ENCODE measurements at regions not wholly inside any gene's neighbourhood (a gene's known extent, or its start where the extent isn't known, plus 50 kb on each side); places are given as distances from the start of the nearest gene placed in this dataset.

DNA sequence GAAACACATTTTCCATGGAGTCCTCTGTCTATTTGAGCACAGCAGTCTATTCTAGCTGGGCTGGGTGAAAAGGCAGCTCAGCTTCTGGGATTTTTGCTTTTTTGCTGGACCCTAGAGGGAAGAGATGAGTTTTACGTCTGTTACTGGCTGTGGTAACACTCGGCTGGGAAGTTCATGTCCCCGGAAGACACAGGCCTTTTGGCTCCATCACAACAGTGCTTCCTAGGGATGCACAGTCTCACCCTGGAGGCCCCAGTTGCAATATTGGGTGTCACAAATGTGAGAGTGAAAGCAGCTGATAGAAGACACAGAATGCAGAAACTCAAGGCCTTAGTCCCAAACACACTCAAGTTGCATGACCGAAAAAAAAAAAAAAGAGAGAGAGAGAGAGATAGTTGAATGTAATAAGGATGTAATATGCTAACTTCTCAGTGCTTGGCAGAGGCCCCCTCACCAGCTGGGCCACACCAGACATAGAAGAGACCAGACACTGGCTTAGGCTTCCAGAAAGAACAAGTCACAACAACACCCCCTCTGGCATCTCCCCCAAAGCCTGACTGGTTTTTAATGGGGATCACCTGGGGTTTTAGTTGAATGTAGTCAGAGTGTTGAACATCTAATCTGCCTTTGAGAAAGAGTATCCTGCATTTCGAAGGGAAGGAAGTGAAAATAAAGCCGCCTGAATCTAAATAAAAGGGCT, 545.4 kb upstream of the FZD8 start:
- TF ChIP-seq, protein P1, sequence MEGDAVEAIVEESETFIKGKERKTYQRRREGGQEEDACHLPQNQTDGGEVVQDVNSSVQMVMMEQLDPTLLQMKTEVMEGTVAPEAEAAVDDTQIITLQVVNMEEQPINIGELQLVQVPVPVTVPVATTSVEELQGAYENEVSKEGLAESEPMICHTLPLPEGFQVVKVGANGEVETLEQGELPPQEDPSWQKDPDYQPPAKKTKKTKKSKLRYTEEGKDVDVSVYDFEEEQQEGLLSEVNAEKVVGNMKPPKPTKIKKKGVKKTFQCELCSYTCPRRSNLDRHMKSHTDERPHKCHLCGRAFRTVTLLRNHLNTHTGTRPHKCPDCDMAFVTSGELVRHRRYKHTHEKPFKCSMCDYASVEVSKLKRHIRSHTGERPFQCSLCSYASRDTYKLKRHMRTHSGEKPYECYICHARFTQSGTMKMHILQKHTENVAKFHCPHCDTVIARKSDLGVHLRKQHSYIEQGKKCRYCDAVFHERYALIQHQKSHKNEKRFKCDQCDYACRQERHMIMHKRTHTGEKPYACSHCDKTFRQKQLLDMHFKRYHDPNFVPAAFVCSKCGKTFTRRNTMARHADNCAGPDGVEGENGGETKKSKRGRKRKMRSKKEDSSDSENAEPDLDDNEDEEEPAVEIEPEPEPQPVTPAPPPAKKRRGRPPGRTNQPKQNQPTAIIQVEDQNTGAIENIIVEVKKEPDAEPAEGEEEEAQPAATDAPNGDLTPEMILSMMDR (IDR thresholded peaks at IDR 0.05) = no peak
- no peak for TF ChIP-seq POLR2A (IDR thresholded peaks at IDR 0.05)
- peaks cover 0 to 3% (median 0%) of the 10 kb centered on the region in 4 donors for H3K9me3 ChIP-seq
- no peaks in the 10 kb centered on the region for H3K36me3 ChIP-seq
- no peak overlapping the region for H3K27ac ChIP-seq
- no peaks in the 10 kb centered on the region for H3K27me3 ChIP-seq
- H3K4me1 ChIP-seq = no peaks in the 10 kb centered on the region
- DNase-seq = no peak
- no peak overlapping the region for H3K4me3 ChIP-seq

DNA sequence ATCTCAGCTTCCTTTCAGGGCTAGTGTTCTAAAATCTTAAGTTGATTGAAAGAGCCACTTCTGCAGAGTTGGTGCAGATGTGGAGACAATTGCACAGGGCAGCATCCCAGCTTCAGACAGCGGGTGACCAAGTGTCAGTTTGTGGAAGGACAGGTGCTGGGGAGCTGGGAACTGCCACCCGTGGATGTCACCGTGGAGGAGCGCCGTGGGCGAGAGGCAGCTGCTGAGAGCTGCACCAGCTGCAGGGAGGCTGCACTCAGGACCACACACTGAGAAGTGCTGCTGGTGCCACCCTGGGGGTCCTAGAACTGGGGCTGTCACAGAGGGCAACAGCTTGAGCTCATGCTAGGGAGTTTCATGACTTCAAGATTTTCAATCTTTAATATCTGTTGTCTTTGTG, 543.0 kb upstream of the FZD8 start:
- Histone ChIP-seq H3K27me3 (no peaks in the 10 kb centered on the region), H3K4me1 (no peaks in the 10 kb centered on the region), H3K36me3 (no peaks in the 10 kb centered on the region), H3K4me3 (no peak overlapping the region), H3K27ac (no peak overlapping the region), H3K9me3 (no peaks in the 10 kb centered on the region)
- no peak for TF ChIP-seq POLR2A (IDR thresholded peaks at IDR 0.05)
- TF ChIP-seq, protein P1 (IDR thresholded peaks at IDR 0.05) = no peak
- no peak for DNase-seq

DNA sequence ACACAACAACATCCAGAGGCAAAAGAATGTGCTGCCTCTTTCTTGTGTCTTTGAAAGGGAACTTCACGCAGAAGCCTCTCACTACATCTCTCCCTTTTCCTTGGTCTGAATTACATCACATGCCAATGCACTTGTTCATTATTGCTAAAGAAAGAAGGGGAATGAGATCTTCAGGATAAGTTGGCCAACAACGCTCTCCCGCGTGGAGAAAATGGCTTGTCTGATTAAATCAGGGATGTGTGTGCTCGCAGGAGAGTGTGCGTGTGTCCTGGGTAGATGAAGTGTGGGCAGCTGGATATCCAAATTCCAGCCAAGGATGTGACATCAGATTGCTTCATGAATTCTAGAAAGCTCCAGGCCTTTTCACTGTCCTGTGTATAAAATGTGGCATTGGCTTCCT, 541.6 kb upstream of the FZD8 start:
- TF ChIP-seq, protein P1 (IDR thresholded peaks at IDR 0.05) = no peak
- no peak for TF ChIP-seq POLR2A (IDR thresholded peaks at IDR 0.05)
- no peaks in the 10 kb centered on the region for H3K4me1 ChIP-seq
- H3K4me3 ChIP-seq = no peak overlapping the region
- H3K27me3 ChIP-seq = no peaks in the 10 kb centered on the region
- H3K27ac ChIP-seq = no peak overlapping the region
- no peaks in the 10 kb centered on the region for H3K9me3 ChIP-seq
- no peak for DNase-seq
- H3K36me3 ChIP-seq = no peaks in the 10 kb centered on the region

DNA sequence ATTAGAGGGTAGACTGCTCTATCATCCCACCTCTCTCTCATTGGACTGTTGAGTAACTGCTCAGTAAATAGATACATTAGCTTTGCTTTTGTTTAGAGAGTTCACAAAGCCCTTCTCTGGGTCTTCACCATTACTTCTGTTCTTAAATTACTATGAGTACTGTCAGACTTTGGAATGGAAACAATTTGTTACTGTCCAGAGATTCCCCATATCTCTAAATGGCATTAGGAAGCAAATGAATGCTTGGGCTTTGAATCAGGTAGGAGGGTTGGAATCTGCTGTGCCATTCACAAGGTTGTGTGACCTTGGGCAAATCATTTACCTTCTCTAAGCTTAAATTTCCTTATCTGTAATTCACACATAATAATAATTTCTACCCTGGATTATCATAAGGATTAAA, 541.0 kb upstream of the FZD8 start:
- Histone ChIP-seq H3K4me1 (no peaks in the 10 kb centered on the region), H3K27me3 (no peaks in the 10 kb centered on the region), H3K9me3 (no peaks in the 10 kb centered on the region), H3K27ac (no peak overlapping the region), H3K4me3 (no peak overlapping the region), H3K36me3 (no peaks in the 10 kb centered on the region)
- no peak for DNase-seq
- no peak for TF ChIP-seq POLR2A (IDR thresholded peaks at IDR 0.05)
- TF ChIP-seq, protein P1 (IDR thresholded peaks at IDR 0.05) = no peak

DNA sequence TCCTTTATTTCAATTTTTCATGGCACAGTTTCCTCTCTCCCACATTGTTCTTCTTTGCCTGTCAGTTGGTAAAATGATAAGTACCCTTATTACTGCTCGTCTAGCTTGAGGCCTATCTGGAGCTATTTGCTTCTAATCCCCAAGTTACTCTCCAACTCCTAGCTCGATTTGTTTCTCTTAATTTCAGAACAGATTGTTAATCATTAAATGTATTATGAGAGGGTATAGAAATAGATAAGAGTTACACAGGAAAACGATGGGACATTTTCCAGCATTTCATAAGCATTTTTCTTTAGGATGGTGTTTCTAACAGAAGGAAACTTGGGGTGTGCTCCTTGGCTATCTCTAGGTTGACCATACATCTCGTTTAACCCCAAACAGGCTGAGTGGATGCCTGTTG, 540.5 kb upstream of the FZD8 start:
- no peaks in the 10 kb centered on the region for H3K4me1 ChIP-seq
- no peak for TF ChIP-seq POLR2A (IDR thresholded peaks at IDR 0.05)
- TF ChIP-seq, protein P1 (IDR thresholded peaks at IDR 0.05) = no peak
- H3K4me3 ChIP-seq = no peak overlapping the region
- H3K36me3 ChIP-seq = no peaks in the 10 kb centered on the region
- no peaks in the 10 kb centered on the region for H3K27me3 ChIP-seq
- no peaks in the 10 kb centered on the region for H3K9me3 ChIP-seq
- no peak for DNase-seq
- H3K27ac ChIP-seq = no peak overlapping the region

DNA sequence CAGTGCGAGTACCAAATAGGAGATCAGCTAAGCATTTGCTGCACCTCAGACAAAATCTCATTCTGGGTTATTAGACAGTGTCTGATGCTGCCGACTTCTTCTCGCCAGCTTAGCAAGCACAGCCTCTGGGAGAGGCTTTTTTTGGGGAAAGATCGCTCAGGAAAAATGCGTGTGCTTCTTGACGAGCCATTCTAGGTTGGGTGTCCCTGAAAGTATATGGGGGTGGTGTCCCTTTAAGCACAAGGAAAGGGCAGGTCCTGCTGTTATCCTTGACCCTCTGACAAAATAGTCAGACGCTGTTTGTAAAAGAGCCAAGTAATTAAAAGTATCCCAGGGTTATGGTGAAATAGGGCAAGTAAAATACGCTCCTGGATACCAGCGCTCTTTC, 540.1 kb upstream of the FZD8 start:
- no peak overlapping the region for H3K4me3 ChIP-seq
- no peak for DNase-seq
- no peaks in the 10 kb centered on the region for H3K4me1 ChIP-seq
- no peaks in the 10 kb centered on the region for H3K9me3 ChIP-seq
- no peak for TF ChIP-seq POLR2A (IDR thresholded peaks at IDR 0.05)
- TF ChIP-seq, protein P1 (IDR thresholded peaks at IDR 0.05) = no peak
- H3K27ac ChIP-seq = no peak overlapping the region
- no peaks in the 10 kb centered on the region for H3K27me3 ChIP-seq
- no peaks in the 10 kb centered on the region for H3K36me3 ChIP-seq

All from Peyer's patch (tissue), 4 donors.